ENCODE measurements at regions not wholly inside any gene's neighbourhood (a gene's known extent, or its start where the extent isn't known, plus 50 kb on each side); places are given as distances from the start of the nearest gene placed in this dataset.

DNA sequence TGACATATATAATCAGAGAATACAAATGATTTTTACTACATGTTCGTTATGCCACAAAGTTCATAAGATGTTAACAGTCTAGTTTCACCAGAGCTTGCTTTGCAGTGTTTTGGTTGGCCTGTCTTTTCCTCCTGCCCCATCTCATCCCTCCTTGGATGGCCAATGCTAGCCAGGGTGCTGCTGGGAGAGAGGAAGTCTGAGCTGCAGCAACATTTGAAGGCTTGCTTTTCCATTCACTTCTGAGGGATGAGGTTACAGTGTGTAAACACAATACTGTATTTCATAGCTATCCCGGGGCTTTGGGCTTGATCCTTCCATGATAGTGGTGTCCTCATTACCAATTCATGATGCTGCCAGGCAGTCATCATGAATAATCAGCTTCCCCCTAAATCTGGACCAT lies 170.5 kb downstream of the RAB11FIP2 start (continued):
- TF ChIP-seq, protein P1, sequence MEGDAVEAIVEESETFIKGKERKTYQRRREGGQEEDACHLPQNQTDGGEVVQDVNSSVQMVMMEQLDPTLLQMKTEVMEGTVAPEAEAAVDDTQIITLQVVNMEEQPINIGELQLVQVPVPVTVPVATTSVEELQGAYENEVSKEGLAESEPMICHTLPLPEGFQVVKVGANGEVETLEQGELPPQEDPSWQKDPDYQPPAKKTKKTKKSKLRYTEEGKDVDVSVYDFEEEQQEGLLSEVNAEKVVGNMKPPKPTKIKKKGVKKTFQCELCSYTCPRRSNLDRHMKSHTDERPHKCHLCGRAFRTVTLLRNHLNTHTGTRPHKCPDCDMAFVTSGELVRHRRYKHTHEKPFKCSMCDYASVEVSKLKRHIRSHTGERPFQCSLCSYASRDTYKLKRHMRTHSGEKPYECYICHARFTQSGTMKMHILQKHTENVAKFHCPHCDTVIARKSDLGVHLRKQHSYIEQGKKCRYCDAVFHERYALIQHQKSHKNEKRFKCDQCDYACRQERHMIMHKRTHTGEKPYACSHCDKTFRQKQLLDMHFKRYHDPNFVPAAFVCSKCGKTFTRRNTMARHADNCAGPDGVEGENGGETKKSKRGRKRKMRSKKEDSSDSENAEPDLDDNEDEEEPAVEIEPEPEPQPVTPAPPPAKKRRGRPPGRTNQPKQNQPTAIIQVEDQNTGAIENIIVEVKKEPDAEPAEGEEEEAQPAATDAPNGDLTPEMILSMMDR (conservative IDR thresholded peaks at IDR 0.05; ENCODE audit: low read depth in 2 of 2) = no peak
- TF ChIP-seq ZNF114 (CRISPR knock-in tag; IDR thresholded peaks at IDR 0.05) = no peak

GRCh38 chr10:117878626-117879025 lies 168.1 kb downstream of the RAB11FIP2 start:
- ATAC-seq (no peak), DNase-seq (ENCODE audit: low spot score) (no peak)
- H3K27me3 ChIP-seq (ENCODE audit: insufficient read depth) = no peaks in the 10 kb centered on the region
- H3K4me3 ChIP-seq = no peak overlapping the region
- Mint-ChIP-seq H3K9me3 (no peaks in the 10 kb centered on the region; the same call in 2 of the 3 replicates), H3K27ac (no peak overlapping the region), H3K36me3 (ENCODE audit: low read depth) (no peaks in the 10 kb centered on the region), H3K27me3 (ENCODE audit: insufficient read depth, low read depth, poor library complexity) (peaks cover 4% of the 10 kb centered on the region), H3K4me1 (peaks cover 3% of the 10 kb centered on the region), H3K4me3 (no peak overlapping the region)
- H3K4me1 ChIP-seq (ENCODE audit: insufficient read depth) = no peaks in the 10 kb centered on the region
- no peaks in the 10 kb centered on the region for H3K36me3 ChIP-seq (ENCODE audit: insufficient read depth)
- H4K20me1 ChIP-seq (replicated peaks; ENCODE audit: insufficient read depth) = no peaks in the 10 kb centered on the region
- no peaks in the 10 kb centered on the region for H3K79me2 ChIP-seq (replicated peaks; ENCODE audit: insufficient read depth)
- H3K27ac ChIP-seq (ENCODE audit: low read depth) = no peak overlapping the region
- H2AFZ ChIP-seq = no peak overlapping the region
- H3K4me2 ChIP-seq = no peak overlapping the region
- no peaks in the 10 kb centered on the region for H3K9me2 ChIP-seq (ENCODE audit: insufficient read depth)
- no peaks in the 10 kb centered on the region for H3F3A ChIP-seq (replicated peaks; ENCODE audit: low read depth)
- TF ChIP-seq, protein P1 (conservative IDR thresholded peaks at IDR 0.05; ENCODE audit: low read depth in 2 of 2) = no peak
- TF ChIP-seq REST (IDR thresholded peaks at IDR 0.05; ENCODE audit: unreplicated experiment) (no peak), POLR2AphosphoS5 (IDR thresholded peaks at IDR 0.05; ENCODE audit: low read depth) (no peak)

DNA sequence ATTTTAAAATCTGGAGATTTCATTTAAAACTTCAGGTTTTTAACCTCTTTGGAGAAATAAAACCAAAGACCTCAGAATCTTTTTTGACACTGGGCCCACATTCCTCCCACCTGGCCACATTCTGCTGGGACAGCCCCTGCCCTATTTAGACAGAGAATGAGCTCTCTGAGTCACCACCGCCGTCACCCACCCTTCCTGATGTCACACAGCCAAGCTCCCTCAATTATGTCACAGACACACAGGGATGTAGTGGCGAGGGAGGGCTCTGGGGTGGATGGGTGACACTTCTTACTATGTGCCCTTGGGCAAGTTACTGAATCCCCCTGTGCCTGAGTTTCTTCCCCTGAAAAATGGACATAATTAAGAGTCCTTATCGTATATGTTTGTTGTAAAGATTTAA lies 162.6 kb downstream of the RAB11FIP2 start:
- no peak overlapping the region for H3K4me3 Mint-ChIP-seq
- no peak overlapping the region for H3K27ac ChIP-seq (ENCODE audit: low read depth)
- no peak for DNase-seq (ENCODE audit: low spot score)
- H3K9me3 Mint-ChIP-seq = peaks cover 4% of the 10 kb centered on the region; the same call in 2 of the 3 replicates
- H3K27me3 Mint-ChIP-seq (ENCODE audit: insufficient read depth, low read depth, poor library complexity) = peaks cover 3% of the 10 kb centered on the region
- no peak for ATAC-seq
- peaks cover 16% of the 10 kb centered on the region for H3K4me1 ChIP-seq (ENCODE audit: insufficient read depth)
- peaks cover 4% of the 10 kb centered on the region; the same call in 2 of the 3 replicates for H3K36me3 Mint-ChIP-seq (ENCODE audit: low read depth)
- no peaks in the 10 kb centered on the region for H3K79me2 ChIP-seq (replicated peaks; ENCODE audit: insufficient read depth)
- no peaks in the 10 kb centered on the region for H3F3A ChIP-seq (replicated peaks; ENCODE audit: low read depth)
- H4K20me1 ChIP-seq (replicated peaks; ENCODE audit: insufficient read depth) = no peaks in the 10 kb centered on the region
- no peaks in the 10 kb centered on the region for H3K36me3 ChIP-seq (ENCODE audit: insufficient read depth)
- peak overlapping the region; percentile 66; the same call in 1 of the 2 replicates for H2AFZ ChIP-seq
- no peaks in the 10 kb centered on the region for H3K27me3 ChIP-seq (ENCODE audit: insufficient read depth)
- no peak overlapping the region for H3K4me3 ChIP-seq
- TF ChIP-seq ZNF114 (CRISPR knock-in tag; IDR thresholded peaks at IDR 0.05) (no peak), EZH2 (IDR thresholded peaks at IDR 0.05; ENCODE audit: low read depth, unreplicated experiment) (no peak)
- no peak overlapping the region for H3K4me2 ChIP-seq
- H3K9me2 ChIP-seq (ENCODE audit: insufficient read depth) = no peaks in the 10 kb centered on the region; the same call in none of the 2 replicates
- peaks cover 23% of the 10 kb centered on the region for H3K4me1 Mint-ChIP-seq
- H3K27ac Mint-ChIP-seq = no peak overlapping the region

Data from GM23338 (cell line).